ENCODE measurements at regions not wholly inside any gene's neighbourhood (a gene's known extent, or its start where the extent isn't known, plus 50 kb on each side); places are given as distances from the start of the nearest gene placed in this dataset.

DNA sequence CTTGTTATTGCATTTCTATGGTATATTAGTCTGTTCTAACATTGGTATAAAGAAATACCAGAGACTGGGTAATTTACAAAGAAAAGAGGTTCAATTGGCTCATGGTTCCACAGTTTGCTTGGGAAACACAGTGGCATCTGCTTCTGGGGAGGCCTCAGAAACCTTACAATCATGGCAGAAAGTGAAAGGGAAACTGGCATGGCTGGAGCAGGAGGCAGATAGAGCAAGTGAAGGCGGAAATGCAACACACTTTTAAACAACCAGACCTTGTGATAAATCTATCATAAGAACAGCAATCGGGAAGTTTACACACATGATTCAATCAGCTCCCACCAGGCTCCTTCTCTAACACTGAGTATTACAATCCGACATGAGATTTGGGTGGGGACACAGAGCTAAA, 346.6 kb upstream of the GNPDA2 start (continued):
- TF ChIP-seq, protein P1, sequence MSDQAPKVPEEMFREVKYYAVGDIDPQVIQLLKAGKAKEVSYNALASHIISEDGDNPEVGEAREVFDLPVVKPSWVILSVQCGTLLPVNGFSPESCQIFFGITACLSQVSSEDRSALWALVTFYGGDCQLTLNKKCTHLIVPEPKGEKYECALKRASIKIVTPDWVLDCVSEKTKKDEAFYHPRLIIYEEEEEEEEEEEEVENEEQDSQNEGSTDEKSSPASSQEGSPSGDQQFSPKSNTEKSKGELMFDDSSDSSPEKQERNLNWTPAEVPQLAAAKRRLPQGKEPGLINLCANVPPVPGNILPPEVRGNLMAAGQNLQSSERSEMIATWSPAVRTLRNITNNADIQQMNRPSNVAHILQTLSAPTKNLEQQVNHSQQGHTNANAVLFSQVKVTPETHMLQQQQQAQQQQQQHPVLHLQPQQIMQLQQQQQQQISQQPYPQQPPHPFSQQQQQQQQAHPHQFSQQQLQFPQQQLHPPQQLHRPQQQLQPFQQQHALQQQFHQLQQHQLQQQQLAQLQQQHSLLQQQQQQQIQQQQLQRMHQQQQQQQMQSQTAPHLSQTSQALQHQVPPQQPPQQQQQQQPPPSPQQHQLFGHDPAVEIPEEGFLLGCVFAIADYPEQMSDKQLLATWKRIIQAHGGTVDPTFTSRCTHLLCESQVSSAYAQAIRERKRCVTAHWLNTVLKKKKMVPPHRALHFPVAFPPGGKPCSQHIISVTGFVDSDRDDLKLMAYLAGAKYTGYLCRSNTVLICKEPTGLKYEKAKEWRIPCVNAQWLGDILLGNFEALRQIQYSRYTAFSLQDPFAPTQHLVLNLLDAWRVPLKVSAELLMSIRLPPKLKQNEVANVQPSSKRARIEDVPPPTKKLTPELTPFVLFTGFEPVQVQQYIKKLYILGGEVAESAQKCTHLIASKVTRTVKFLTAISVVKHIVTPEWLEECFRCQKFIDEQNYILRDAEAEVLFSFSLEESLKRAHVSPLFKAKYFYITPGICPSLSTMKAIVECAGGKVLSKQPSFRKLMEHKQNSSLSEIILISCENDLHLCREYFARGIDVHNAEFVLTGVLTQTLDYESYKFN (CRISPR knock-in tag; conservative IDR thresholded peaks at IDR 0.05) = no peak
- no peak for TF ChIP-seq KLF9 (CRISPR knock-in tag; IDR thresholded peaks at IDR 0.05; ENCODE audit: low read depth)
- TF ChIP-seq, protein P2, sequence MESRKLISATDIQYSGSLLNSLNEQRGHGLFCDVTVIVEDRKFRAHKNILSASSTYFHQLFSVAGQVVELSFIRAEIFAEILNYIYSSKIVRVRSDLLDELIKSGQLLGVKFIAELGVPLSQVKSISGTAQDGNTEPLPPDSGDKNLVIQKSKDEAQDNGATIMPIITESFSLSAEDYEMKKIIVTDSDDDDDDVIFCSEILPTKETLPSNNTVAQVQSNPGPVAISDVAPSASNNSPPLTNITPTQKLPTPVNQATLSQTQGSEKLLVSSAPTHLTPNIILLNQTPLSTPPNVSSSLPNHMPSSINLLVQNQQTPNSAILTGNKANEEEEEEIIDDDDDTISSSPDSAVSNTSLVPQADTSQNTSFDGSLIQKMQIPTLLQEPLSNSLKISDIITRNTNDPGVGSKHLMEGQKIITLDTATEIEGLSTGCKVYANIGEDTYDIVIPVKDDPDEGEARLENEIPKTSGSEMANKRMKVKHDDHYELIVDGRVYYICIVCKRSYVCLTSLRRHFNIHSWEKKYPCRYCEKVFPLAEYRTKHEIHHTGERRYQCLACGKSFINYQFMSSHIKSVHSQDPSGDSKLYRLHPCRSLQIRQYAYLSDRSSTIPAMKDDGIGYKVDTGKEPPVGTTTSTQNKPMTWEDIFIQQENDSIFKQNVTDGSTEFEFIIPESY (CRISPR knock-in tag; IDR thresholded peaks at IDR 0.05) = no peak
- no peak for TF ChIP-seq PCBP2 (optimal IDR thresholded peaks at IDR 0.05; ENCODE audit: low read depth, low read length, poor library complexity, severe bottlenecking)
- TF ChIP-seq, protein P3, sequence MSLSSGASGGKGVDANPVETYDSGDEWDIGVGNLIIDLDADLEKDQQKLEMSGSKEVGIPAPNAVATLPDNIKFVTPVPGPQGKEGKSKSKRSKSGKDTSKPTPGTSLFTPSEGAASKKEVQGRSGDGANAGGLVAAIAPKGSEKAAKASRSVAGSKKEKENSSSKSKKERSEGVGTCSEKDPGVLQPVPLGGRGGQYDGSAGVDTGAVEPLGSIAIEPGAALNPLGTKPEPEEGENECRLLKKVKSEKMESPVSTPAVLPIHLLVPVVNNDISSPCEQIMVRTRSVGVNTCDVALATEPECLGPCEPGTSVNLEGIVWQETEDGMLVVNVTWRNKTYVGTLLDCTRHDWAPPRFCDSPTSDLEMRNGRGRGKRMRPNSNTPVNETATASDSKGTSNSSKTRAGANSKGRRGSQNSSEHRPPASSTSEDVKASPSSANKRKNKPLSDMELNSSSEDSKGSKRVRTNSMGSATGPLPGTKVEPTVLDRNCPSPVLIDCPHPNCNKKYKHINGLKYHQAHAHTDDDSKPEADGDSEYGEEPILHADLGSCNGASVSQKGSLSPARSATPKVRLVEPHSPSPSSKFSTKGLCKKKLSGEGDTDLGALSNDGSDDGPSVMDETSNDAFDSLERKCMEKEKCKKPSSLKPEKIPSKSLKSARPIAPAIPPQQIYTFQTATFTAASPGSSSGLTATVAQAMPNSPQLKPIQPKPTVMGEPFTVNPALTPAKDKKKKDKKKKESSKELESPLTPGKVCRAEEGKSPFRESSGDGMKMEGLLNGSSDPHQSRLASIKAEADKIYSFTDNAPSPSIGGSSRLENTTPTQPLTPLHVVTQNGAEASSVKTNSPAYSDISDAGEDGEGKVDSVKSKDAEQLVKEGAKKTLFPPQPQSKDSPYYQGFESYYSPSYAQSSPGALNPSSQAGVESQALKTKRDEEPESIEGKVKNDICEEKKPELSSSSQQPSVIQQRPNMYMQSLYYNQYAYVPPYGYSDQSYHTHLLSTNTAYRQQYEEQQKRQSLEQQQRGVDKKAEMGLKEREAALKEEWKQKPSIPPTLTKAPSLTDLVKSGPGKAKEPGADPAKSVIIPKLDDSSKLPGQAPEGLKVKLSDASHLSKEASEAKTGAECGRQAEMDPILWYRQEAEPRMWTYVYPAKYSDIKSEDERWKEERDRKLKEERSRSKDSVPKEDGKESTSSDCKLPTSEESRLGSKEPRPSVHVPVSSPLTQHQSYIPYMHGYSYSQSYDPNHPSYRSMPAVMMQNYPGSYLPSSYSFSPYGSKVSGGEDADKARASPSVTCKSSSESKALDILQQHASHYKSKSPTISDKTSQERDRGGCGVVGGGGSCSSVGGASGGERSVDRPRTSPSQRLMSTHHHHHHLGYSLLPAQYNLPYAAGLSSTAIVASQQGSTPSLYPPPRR (CRISPR knock-in tag; IDR thresholded peaks at IDR 0.05; ENCODE audit: borderline replicate concordance) = no peak
- TF ChIP-seq ZNF891 (CRISPR knock-in tag; IDR thresholded peaks at IDR 0.05) = no peak
- TF ChIP-seq, protein P4, sequence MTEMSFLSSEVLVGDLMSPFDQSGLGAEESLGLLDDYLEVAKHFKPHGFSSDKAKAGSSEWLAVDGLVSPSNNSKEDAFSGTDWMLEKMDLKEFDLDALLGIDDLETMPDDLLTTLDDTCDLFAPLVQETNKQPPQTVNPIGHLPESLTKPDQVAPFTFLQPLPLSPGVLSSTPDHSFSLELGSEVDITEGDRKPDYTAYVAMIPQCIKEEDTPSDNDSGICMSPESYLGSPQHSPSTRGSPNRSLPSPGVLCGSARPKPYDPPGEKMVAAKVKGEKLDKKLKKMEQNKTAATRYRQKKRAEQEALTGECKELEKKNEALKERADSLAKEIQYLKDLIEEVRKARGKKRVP (CRISPR knock-in tag; IDR thresholded peaks at IDR 0.05) = no peak
- TF ChIP-seq NR3C1 (CRISPR knock-in tag; IDR thresholded peaks at IDR 0.05) = no peak
- TF ChIP-seq, protein P5, sequence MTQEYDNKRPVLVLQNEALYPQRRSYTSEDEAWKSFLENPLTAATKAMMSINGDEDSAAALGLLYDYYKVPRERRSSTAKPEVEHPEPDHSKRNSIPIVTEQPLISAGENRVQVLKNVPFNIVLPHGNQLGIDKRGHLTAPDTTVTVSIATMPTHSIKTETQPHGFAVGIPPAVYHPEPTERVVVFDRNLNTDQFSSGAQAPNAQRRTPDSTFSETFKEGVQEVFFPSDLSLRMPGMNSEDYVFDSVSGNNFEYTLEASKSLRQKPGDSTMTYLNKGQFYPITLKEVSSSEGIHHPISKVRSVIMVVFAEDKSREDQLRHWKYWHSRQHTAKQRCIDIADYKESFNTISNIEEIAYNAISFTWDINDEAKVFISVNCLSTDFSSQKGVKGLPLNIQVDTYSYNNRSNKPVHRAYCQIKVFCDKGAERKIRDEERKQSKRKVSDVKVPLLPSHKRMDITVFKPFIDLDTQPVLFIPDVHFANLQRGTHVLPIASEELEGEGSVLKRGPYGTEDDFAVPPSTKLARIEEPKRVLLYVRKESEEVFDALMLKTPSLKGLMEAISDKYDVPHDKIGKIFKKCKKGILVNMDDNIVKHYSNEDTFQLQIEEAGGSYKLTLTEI (CRISPR knock-in tag; conservative IDR thresholded peaks at IDR 0.05) = no peak

Measured in HepG2 (cell line).